Osteoblast (primary cell): ENCODE measurements at regions not wholly inside any gene's neighbourhood (a gene's known extent, or its start where the extent isn't known, plus 50 kb on each side); places are given as distances from the start of the nearest gene placed in this dataset. TPM values are rescaled to one million over a fixed set of nuclear protein-coding genes. Genes with fewer than 3 reads are reported as not detected.

Experiments used
- DNase-seq: peaks from one replicate; pipeline ENCODE4 v3.0.0; 2011; ENCODE audit warnings: low spot score, mixed read lengths; ENCODE audit not compliant: insufficient read length; ENCODE audit errors: missing footprints
- H2AFZ ChIP-seq: 2 replicates; pipeline ENCODE4 v1.6.0; 2011; ENCODE audit warnings: mild to moderate bottlenecking, low read length
- H3K27ac ChIP-seq: 2 replicates; pipeline ENCODE4 v1.5.1; 2011; ENCODE audit warnings: mild to moderate bottlenecking, low read depth, low read length, moderate library complexity
- H3K27me3 ChIP-seq: 2 replicates; pipeline ENCODE4 v1.6.0; 2012; ENCODE audit warnings: mild to moderate bottlenecking, control low read depth, inconsistent platforms, low read length, moderate library complexity; ENCODE audit not compliant: insufficient read depth
- H3K36me3 ChIP-seq: 2 replicates; pipeline ENCODE4 v1.5.1; 2011; ENCODE audit warnings: mild to moderate bottlenecking, low read length, control low read depth, moderate library complexity; ENCODE audit not compliant: insufficient read depth
- H3K4me1 ChIP-seq: 2 replicates; pipeline ENCODE4 v1.5.1; 2011; ENCODE audit warnings: mild to moderate bottlenecking, low read length, control low read depth, moderate library complexity; ENCODE audit not compliant: insufficient read depth
- H3K4me2 ChIP-seq: 2 replicates; pipeline ENCODE4 v1.6.0; 2011; ENCODE audit warnings: mild to moderate bottlenecking, low read length; ENCODE audit not compliant: insufficient read depth
- H3K4me3 ChIP-seq: fragments of 200-600 bp; sonication (generic); 3 replicates; pipeline ENCODE4 v1.5.1; 2012; ENCODE audit warnings: mild to moderate bottlenecking, low read length, inconsistent platforms; ENCODE audit not compliant: insufficient read depth
- H3K79me2 ChIP-seq: 2 replicates; pipeline ENCODE4 v1.6.0; 2012; ENCODE audit warnings: mild to moderate bottlenecking, low read length, control low read depth, inconsistent platforms; ENCODE audit not compliant: insufficient read depth
- H3K9me3 ChIP-seq: 2 replicates; pipeline ENCODE4 v1.5.1; 2011; ENCODE audit warnings: low read depth, low read length, control low read depth
- H4K20me1 ChIP-seq: 2 replicates; pipeline ENCODE4 v1.6.0; 2012; ENCODE audit warnings: mild to moderate bottlenecking, low read length, control low read depth; ENCODE audit not compliant: insufficient read depth
- small RNA-seq: library from RNA; depleted of rRNA; stranded (forward); fragments of <200 nt; gene quantifications from one replicate; pipeline ENCODE3, GENCODE V24; 2012
- TF ChIP-seq, protein P1 (sequence below): IDR thresholded peaks from 2 replicates; pipeline ENCODE4 v1.5.1; 2011; ENCODE audit warnings: mild to moderate bottlenecking, low read depth, low read length, moderate library complexity; ENCODE audit errors: extremely low read depth

DNA sequence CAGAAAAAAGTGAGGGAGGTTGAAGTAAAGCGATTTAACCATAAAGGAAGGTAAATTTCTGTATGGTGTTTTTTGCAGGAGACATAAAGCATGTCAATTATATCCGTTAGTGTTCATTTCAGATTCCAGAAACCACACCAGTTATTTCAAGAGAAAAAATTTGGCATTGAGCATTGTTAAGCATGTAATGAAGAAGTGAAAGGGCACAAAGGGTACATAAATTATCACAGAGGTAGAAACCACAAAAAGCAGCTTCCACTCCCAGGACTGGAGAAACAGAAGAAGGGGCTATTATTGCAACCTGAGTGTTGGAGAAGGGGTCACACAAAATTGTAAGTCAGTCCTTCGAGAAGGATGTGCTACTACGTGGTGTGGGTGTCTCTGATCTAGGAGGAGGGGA lies 72.2 kb upstream of the DACH1 start:
- Histone ChIP-seq H3K4me3 (no peak overlapping the region), H3K4me2 (no peak overlapping the region), H3K9me3 (peaks cover 5% of the 10 kb centered on the region), H4K20me1 (no peaks in the 10 kb centered on the region), H3K4me1 (no peaks in the 10 kb centered on the region), H3K27me3 (no peaks in the 10 kb centered on the region), H3K27ac (no peak overlapping the region), H3K36me3 (no peaks in the 10 kb centered on the region), H3K79me2 (no peaks in the 10 kb centered on the region), H2AFZ (no peak overlapping the region)
- TF ChIP-seq, protein P1, sequence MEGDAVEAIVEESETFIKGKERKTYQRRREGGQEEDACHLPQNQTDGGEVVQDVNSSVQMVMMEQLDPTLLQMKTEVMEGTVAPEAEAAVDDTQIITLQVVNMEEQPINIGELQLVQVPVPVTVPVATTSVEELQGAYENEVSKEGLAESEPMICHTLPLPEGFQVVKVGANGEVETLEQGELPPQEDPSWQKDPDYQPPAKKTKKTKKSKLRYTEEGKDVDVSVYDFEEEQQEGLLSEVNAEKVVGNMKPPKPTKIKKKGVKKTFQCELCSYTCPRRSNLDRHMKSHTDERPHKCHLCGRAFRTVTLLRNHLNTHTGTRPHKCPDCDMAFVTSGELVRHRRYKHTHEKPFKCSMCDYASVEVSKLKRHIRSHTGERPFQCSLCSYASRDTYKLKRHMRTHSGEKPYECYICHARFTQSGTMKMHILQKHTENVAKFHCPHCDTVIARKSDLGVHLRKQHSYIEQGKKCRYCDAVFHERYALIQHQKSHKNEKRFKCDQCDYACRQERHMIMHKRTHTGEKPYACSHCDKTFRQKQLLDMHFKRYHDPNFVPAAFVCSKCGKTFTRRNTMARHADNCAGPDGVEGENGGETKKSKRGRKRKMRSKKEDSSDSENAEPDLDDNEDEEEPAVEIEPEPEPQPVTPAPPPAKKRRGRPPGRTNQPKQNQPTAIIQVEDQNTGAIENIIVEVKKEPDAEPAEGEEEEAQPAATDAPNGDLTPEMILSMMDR, result no peak
- DNase-seq, result no peak

DNA sequence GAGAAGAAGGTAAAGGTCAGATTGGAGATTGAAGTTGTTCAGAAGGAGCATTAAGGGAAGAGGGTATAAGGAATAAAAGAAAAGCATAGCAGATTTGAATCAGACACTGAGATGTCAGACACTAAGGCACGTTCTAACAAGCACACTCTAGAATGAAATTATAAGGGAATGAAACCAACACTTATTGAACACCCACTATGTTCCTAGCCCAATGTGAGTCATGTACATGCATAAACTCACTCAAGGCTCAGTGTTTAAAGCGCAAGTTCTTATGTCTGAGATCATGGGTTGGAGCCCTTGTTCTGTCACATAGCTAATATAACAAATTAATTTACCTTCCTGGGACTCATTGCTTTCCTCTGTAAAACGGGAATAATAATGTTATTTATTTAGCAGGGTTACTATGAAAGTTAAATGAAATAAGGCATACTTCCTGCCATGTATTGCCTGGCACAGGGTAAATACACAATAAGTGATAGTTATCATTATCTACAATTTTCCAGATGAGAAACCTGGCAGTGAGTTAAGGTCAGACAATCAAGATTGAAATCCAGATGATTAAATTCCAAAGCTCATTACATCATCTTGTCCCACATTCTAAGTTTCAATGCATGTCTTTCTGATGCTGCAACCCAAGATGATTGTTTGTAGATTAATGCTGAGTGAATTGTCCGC lies 68.3 kb upstream of the DACH1 start:
- no peak for DNase-seq

DNA sequence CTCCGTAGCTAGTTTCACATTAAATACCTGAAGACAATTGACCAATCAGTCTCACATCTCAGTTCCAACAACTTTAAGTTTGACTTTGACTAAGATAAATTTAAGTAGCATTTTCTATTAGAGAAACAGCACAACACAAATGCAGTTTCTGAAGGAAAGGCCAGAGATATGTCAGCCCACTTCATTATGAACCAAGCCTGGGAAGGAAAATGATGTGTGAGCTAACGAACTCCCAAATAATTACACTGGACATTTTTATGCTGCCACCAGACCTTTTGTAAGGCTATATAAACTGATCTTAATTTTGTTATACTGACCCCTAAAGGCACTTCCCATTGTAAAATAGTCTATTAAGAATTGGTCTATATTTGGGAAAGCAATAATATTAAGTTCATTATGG lies 57.9 kb upstream of the DACH1 start:
- no peak overlapping the region for H2AFZ ChIP-seq
- H3K4me1 ChIP-seq, result no peaks in the 10 kb centered on the region
- no peaks in the 10 kb centered on the region for H4K20me1 ChIP-seq
- no peaks in the 10 kb centered on the region for H3K36me3 ChIP-seq
- TF ChIP-seq, protein P1, result no peak
- H3K27ac ChIP-seq, result no peak overlapping the region
- DNase-seq, result no peak
- peaks cover 2% of the 10 kb centered on the region for H3K9me3 ChIP-seq
- no peak overlapping the region for H3K4me2 ChIP-seq
- H3K27me3 ChIP-seq, result no peaks in the 10 kb centered on the region
- no peak overlapping the region for H3K4me3 ChIP-seq
- H3K79me2 ChIP-seq, result no peaks in the 10 kb centered on the region

More for the DNA sequence above, 68.3 kb upstream of the DACH1 start:
- Histone ChIP-seq H3K36me3 (no peaks in the 10 kb centered on the region), H3K4me3 (no peak overlapping the region), H3K27me3 (no peaks in the 10 kb centered on the region), H3K4me1 (no peaks in the 10 kb centered on the region), H2AFZ (no peak overlapping the region), H4K20me1 (no peaks in the 10 kb centered on the region), H3K9me3 (peaks cover 5% of the 10 kb centered on the region), H3K4me2 (no peak overlapping the region), H3K79me2 (no peaks in the 10 kb centered on the region), H3K27ac (no peak overlapping the region)
- TF ChIP-seq, protein P1, result no peak

DNA sequence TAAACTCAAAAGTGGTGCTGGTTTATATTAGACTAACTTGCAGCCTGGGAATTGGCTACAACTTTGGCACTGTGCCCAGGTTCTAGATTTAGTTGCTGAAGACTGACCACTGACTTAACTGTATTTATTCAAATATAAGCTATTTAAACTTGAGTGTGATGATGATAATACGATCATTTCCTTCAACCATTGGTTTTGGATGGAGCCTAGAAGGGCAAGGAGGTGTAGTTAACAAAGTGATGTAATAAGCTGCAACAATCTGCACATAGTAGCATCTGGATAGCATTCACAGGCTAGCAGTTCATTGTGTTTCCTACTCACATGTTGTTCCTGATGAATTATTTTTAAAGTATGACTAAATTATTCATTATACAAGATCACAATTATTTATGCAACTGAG lies 55.2 kb upstream of the DACH1 start:
- H3K9me3 ChIP-seq, result peaks cover 2% of the 10 kb centered on the region
- no peak overlapping the region for H3K4me2 ChIP-seq
- no peak overlapping the region for H2AFZ ChIP-seq
- H3K79me2 ChIP-seq, result no peaks in the 10 kb centered on the region
- TF ChIP-seq, protein P1, result no peak
- no peaks in the 10 kb centered on the region for H3K4me1 ChIP-seq
- DNase-seq, result no peak
- no peaks in the 10 kb centered on the region for H3K27me3 ChIP-seq
- H3K4me3 ChIP-seq, result no peak overlapping the region
- no peaks in the 10 kb centered on the region for H3K36me3 ChIP-seq
- no peak overlapping the region for H3K27ac ChIP-seq
- H4K20me1 ChIP-seq, result no peaks in the 10 kb centered on the region

Small RNA genes lying in the stretch of these regions (small RNA-seq; reads per million reads assigned to genes)
- gene RF00263 (not detected), gene RF00411 (not detected), gene RF00440 (not detected), gene RF02271 (not detected), gene RPL18AP17 (0.22 reads per million)
